ENCODE measurements at regions not wholly inside any gene's neighbourhood (a gene's known extent, or its start where the extent isn't known, plus 50 kb on each side); places are given as distances from the start of the nearest gene placed in this dataset.

DNA sequence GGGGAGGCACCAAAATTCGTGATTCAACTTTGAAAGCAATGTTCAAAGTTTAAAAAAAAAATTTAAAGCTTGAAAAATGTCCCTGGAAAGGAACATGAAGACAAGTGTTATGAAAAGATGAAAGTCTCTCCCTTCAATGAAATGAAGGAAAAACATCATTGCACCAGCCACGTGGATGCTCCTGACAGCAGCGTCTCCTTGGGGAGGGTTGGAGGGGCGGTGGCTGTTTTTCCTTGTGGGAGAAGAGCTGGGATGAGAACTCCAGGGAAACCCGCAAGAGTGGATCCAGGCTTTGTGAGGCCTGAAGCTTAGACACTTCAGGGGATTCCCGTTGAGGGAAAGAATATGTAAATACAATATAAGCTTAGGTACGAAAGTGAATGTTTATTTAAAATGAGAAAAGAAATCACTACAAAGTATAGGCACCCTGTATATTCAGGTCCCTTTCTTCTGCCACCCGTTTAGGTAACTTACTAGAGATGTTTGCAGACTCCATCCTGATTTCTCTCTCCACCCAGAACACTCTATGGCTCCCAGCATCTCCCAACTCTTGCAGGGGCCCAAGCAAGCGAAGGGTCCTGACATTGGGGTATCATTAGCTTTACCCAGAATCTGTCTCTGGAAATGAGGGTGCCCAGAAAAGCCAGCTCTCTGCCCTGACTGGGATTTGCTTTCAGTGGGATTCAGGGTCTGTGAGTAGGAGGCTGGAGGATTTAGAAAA is 63.1 kb upstream of the BAIAP2L1 start:
- no peak for DNase-seq

GRCh38 chr7:98462911-98463633 is 62.2 kb upstream of the BAIAP2L1 start:
- no peak for DNase-seq

DNA sequence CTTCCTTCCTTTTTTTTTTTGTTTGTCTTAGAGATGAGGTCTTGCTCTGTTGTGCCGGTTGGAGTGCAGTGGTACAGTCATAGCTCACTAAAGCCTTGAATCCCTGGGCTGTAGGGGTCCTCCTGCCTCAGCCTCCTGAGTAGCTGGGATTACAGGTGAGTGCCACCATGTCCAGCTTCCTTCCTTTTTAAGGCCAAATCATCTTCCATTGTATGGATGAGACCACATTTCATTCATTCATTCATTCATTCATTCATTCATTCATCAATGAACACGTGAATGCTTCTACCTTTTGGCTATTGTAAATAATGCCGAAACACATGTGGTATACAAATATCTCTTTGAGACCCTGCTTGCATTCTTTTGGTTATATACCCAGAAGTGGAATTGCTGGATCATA is 60.0 kb upstream of the BAIAP2L1 start:
- DNase-seq: no peak

DNA sequence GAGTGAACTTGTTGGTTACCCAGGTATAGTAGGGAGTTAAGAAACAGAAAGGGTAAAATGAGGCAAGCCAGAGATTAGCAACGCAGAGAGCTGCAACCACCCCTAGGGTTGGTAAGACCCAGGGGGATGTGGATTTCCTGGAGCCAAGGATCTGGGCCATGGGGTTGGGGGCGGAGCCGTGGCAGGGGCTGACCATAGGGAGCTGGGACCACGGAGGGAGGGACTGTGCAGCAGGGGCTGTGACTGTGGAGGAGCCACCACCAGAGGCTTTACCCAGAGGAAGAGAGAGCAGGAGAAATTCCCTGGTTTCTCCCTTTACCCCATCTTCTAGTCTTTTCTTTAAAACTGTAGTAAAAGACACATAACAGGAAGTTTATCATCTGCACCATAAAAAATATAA is 58.6 kb upstream of the BAIAP2L1 start:
- DNase-seq: no peak

DNA sequence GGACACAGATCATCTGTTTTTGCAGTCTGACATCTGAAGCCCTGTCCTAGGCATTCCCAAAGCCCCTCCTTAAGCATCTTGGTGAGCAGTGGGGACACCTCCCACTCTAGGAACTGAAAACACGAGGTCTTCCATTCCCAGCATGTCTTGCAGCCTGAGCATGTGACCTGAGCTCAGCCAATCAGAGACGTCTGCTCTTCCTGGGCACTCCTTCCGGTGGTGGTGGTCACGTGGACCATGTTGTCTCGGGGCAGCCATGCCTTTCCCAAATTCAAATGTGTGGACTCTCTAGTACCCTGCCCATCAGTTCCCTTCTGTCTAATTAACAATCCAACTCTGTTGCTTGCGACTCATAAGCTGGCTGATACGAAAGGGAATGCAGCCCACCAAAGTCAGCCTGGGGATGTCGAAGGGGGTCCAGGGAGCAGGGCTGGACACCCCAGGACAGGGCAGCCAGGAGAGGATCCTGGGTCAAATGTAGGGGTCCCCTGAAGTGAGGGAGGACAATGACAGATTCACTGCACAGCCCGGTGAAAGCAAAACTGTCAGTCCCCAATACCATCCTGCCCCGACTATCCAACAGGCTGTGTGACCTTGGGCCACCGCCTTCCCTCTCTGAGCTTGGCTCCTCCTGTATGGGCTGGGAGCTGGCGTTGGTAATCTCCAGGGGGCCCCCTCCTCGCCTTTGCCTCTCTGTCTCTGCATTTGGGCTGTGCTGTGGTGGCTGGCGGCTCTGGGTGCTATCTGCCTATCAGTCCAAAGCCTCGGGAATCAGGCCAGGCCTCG is 57.4 kb upstream of the BAIAP2L1 start:
- DNase-seq: no peak

DNA sequence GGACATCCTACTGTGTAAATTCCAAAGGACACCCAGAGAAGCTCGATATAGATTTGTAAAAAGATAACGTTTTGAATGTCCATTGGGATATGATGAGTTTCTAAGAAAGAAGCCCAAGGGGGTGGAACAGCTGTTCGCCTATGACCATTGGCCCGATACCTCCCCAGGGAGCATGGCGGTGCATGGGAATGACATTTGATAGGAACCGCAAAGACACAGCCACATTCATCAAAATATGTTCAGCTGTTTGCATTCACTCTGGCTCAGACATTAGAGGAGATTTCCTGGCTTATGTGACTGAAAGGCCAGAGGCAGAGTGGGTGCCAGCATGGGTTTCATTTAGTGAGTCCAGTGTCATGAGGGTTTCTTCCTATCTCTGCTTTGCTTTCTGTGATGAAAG is 56.0 kb upstream of the BAIAP2L1 start:
- no peak for DNase-seq

DNA sequence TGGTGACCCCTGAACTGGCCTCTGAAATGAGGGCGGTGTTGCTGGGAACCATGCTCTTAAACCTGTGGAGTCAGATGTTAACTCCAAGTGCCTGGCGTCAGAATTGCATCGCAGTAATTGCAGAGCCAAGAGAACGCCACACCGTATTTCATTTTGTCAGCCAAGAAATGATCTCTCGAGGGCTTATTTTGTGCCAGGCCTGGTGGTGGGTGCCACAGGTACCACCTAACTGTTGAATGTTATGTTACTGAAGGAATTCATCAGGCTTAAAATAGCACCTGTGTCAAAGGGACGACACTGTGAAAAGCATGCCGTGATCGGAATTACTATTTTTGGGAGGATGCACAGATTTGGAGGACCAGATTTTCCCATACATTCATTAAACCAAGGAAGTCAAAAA is 51.9 kb upstream of the BAIAP2L1 start:
- no peak for DNase-seq
